Activated CD4-positive, alpha-beta T cell treated with anti-CD3 and anti-CD28 coated beads, Interleukin-2, amount 10 ng/mL, durations not matched to agents 24 days and 14 days (primary cell): ENCODE measurements at regions not wholly inside any gene's neighbourhood (a gene's known extent, or its start where the extent isn't known, plus 50 kb on each side); places are given as distances from the start of the nearest gene placed in this dataset.
A peak's percentile ranks its signal among the peaks of the same experiment; 100 is the strongest.

ENCODE experiments used
- DNase-seq: peaks from one replicate; pipeline ENCODE4 v3.0.0; 2022
- H3K27ac Mint-ChIP-seq: one replicate; pipeline ENCODE4 v1.8.0; 2022; ENCODE audit warnings: mild to moderate bottlenecking, mixed read lengths
- H3K27me3 Mint-ChIP-seq: one replicate; pipeline ENCODE4 v1.8.0; 2022; ENCODE audit warnings: mixed read lengths
- H3K36me3 Mint-ChIP-seq: one replicate; pipeline ENCODE4 v1.8.0; 2022; ENCODE audit warnings: low read depth, mild to moderate bottlenecking, mixed read lengths
- H3K4me1 Mint-ChIP-seq: one replicate; pipeline ENCODE4 v1.8.0; 2021; ENCODE audit warnings: mixed read lengths
- H3K4me3 Mint-ChIP-seq: one replicate; pipeline ENCODE4 v1.8.0; 2022; ENCODE audit warnings: mild to moderate bottlenecking, moderate library complexity, mixed read lengths
- H3K9me3 Mint-ChIP-seq: one replicate; pipeline ENCODE4 v1.8.0; 2021; ENCODE audit warnings: mixed read lengths
- intact Hi-C: fragments of 100-400 bp; cut with micrococcal nuclease; formaldehyde crosslinking; loops from one replicate; pipeline ENCODE4 v1.15.1; 2023

GRCh38 chr3:56979791-56980190 is 80.7 kb upstream of the SPATA12 start:
- no peaks in the 10 kb centered on the region for H3K36me3 Mint-ChIP-seq
- intact Hi-C loops, result loop anchor here (2.0 kb wide), 1 partner anchor 115 kb away; no protein-coding TSS in a partner anchor
- no peak for DNase-seq
- H3K9me3 Mint-ChIP-seq, result no peaks in the 10 kb centered on the region
- H3K4me1 Mint-ChIP-seq, result peaks cover 23% of the 10 kb centered on the region
- H3K27ac Mint-ChIP-seq, result no peak overlapping the region
- no peak overlapping the region for H3K4me3 Mint-ChIP-seq
- peaks cover 2% of the 10 kb centered on the region for H3K27me3 Mint-ChIP-seq

DNA sequence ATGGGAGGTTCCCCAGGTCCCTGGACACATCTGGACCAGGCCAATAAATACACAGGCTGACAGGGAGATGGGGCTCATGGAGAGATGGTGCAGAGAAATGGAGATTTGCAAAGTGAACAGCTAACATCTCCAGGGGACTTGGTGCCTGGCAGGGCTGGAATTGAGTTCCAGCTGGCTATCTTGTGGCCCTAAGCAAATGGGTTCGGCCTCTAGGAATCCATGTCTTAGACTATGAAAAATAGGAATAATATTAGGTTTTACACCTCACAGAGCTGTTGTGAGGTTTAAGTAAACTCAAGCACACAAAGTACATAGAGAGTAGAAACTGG is 82.9 kb upstream of the SPATA12 start:
- no peak overlapping the region for H3K4me3 Mint-ChIP-seq
- H3K27ac Mint-ChIP-seq, result no peak overlapping the region
- no peaks in the 10 kb centered on the region for H3K36me3 Mint-ChIP-seq
- intact Hi-C loops, result no loop called here
- H3K27me3 Mint-ChIP-seq, result peaks cover 2% of the 10 kb centered on the region
- no peak for DNase-seq
- H3K4me1 Mint-ChIP-seq, result peaks cover 16% of the 10 kb centered on the region
- H3K9me3 Mint-ChIP-seq, result no peaks in the 10 kb centered on the region

- no peaks in the 10 kb centered on the region for H3K36me3 Mint-ChIP-seq
- DNase-seq, result no peak
- H3K4me1 Mint-ChIP-seq, result peaks cover 16% of the 10 kb centered on the region
- no peak overlapping the region for H3K27ac Mint-ChIP-seq
- H3K4me3 Mint-ChIP-seq, result no peak overlapping the region
- intact Hi-C loops, result no loop called here
- H3K27me3 Mint-ChIP-seq, result peaks cover 2% of the 10 kb centered on the region
- no peaks in the 10 kb centered on the region for H3K9me3 Mint-ChIP-seq
Measured at GRCh38 chr3:56976651-56977560, 83.6 kb upstream of the SPATA12 start.

- Mint-ChIP-seq H3K27me3 (peaks cover 2% of the 10 kb centered on the region), H3K4me3 (no peak overlapping the region), H3K27ac (no peak overlapping the region), H3K9me3 (no peaks in the 10 kb centered on the region), H3K4me1 (peaks cover 6% of the 10 kb centered on the region), H3K36me3 (no peaks in the 10 kb centered on the region)
- DNase-seq, result no peak
- intact Hi-C loops, result no loop called here
Measured at GRCh38 chr3:56975567-56975966, 84.9 kb upstream of the SPATA12 start.

DNA sequence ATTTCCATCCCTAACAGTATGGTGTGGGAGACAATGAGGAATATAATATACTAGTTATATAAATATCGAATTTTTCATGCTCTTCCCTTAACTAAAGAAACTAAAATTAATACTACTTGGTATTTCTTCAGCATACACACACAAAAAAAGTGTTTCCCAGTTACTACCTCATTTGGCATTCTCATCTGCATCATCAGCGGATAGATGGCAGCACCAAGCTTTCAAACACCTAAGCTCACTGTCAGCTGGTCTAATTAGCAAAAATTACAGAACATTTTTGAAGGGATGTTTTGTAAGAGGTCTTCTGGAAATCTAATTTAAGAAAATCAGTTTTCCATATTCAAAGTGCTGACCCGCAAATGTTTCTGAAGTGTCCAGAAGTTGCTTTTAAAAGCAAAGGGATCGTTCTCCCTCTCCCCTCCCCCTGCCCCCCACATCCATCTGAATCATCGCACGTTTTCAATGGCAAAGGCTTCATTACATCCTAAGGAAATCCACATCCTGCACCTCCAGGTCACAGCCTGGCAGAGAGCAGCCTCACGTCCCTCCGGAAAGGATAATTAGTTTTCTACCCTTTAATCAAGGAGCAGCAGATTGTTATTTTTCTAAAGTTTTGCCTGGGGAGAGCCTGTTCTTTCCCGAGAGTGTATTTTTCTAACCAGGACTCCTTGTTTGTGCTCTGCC is 86.1 kb upstream of the SPATA12 start:
- Mint-ChIP-seq H3K4me3 (no peak overlapping the region), H3K27me3 (peaks cover 2% of the 10 kb centered on the region), H3K36me3 (no peaks in the 10 kb centered on the region), H3K9me3 (no peaks in the 10 kb centered on the region), H3K4me1 (peaks cover 7% of the 10 kb centered on the region), H3K27ac (no peak overlapping the region)
- DNase-seq, result no peak
- intact Hi-C loops, result no loop called here

- H3K4me3 Mint-ChIP-seq, result no peak overlapping the region
- H3K4me1 Mint-ChIP-seq, result peaks cover 7% of the 10 kb centered on the region
- intact Hi-C loops, result no loop called here
- H3K9me3 Mint-ChIP-seq, result no peaks in the 10 kb centered on the region
- H3K27ac Mint-ChIP-seq, result no peak overlapping the region
- no peaks in the 10 kb centered on the region for H3K36me3 Mint-ChIP-seq
- no peak for DNase-seq
- H3K27me3 Mint-ChIP-seq, result peaks cover 7% of the 10 kb centered on the region
Measured at GRCh38 chr3:56971816-56972215, 88.6 kb upstream of the SPATA12 start.

GRCh38 chr3:56971261-56971660 is 89.2 kb upstream of the SPATA12 start:
- no peaks in the 10 kb centered on the region for H3K36me3 Mint-ChIP-seq
- H3K27me3 Mint-ChIP-seq, result peaks cover 7% of the 10 kb centered on the region
- H3K27ac Mint-ChIP-seq, result no peak overlapping the region
- no peak for DNase-seq
- H3K4me3 Mint-ChIP-seq, result no peak overlapping the region
- peaks cover 7% of the 10 kb centered on the region for H3K4me1 Mint-ChIP-seq
- intact Hi-C loops, result no loop called here
- H3K9me3 Mint-ChIP-seq, result no peaks in the 10 kb centered on the region

DNA sequence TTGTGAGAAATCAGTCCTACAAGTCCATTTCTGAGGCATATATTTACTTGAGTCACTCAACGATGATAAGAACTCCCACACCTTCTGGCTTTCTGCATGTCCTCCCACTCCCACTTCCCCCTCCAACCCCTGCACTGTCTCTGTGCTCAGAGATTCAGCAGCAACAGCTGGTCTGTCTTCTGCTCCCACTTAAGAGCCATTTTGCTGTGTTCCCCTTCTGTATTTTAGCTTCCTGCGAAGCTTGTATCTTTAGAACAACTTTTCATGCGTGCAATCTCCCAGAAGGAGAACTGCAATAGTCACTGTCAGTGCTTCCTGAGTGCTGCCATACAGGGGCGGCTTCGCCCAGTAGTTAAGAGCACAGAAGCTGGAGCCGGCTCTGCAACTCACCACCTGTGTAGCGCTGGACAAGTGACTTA is 90.0 kb upstream of the SPATA12 start:
- H3K27ac Mint-ChIP-seq, result peak overlapping the region; percentile 10
- no peak overlapping the region for H3K4me3 Mint-ChIP-seq
- peaks cover 6% of the 10 kb centered on the region for H3K27me3 Mint-ChIP-seq
- no peaks in the 10 kb centered on the region for H3K36me3 Mint-ChIP-seq
- H3K4me1 Mint-ChIP-seq, result peaks cover 7% of the 10 kb centered on the region
- intact Hi-C loops, result no loop called here
- DNase-seq, result no peak
- no peaks in the 10 kb centered on the region for H3K9me3 Mint-ChIP-seq

DNA sequence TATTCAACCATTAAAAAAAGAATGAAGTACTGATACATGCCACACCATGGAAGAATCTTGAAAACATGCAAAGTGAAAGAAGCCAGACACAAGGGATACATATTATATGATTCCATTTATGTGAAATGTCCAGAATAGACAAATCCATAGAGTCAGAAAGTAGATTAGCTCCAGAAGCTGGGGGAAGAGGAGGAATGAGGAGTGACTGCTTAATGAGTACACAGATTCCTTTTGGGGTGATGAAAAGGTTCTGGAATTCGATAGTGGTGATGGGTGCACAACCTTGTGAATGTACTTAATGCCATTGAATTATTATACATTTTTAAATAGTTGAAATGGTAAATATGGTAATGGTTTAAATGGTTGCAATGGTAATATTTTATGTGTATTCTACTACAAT is 90.6 kb upstream of the SPATA12 start:
- Mint-ChIP-seq H3K4me3 (no peak overlapping the region), H3K36me3 (no peaks in the 10 kb centered on the region), H3K9me3 (no peaks in the 10 kb centered on the region), H3K27me3 (peaks cover 5% of the 10 kb centered on the region), H3K4me1 (peaks cover 7% of the 10 kb centered on the region), H3K27ac (no peak overlapping the region)
- intact Hi-C loops, result no loop called here
- DNase-seq, result no peak

DNA sequence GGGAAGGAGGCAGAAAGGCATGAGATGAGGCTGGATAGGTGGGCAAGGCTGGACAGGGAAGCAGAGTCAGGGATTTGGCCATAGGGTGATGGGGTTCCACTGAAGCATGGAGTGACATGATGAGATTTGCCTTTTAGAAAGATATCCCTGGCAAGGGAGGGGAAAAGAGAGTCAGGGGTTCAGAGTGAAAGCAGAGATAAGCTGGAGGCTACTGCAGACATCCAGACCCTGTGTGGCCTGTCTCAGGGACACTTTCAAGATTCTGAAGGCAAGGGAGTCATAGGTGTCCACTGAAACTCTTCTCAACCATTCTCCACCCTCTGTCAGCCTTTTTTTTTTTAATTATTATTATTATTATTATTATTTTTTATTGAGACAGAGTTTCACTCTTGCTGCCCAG is 94.0 kb upstream of the SPATA12 start:
- Mint-ChIP-seq H3K36me3 (no peaks in the 10 kb centered on the region), H3K27me3 (peaks cover 5% of the 10 kb centered on the region), H3K4me3 (no peak overlapping the region), H3K27ac (no peak overlapping the region), H3K9me3 (no peaks in the 10 kb centered on the region), H3K4me1 (peaks cover 7% of the 10 kb centered on the region)
- no peak for DNase-seq
- intact Hi-C loops, result no loop called here

DNA sequence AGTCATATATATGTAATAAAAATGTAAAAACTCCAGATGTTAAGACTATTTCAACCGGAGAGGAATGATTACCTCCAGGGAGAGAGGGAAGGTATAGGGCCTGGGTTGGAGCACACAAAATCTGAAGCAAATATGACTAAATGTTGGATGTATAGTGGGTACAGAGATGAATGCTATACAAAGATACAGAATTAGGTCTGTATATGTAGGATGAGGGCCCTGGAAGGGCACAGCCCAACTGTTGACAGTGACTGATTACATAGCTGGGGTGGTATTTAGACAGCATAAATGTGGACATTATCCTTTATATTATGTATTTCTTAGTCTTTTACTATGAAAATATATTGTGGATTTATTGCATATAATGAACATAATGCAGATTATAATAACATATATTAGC is 94.4 kb upstream of the SPATA12 start:
- Mint-ChIP-seq H3K4me3 (no peak overlapping the region), H3K36me3 (no peaks in the 10 kb centered on the region), H3K4me1 (peaks cover 7% of the 10 kb centered on the region), H3K9me3 (no peaks in the 10 kb centered on the region), H3K27ac (no peak overlapping the region), H3K27me3 (peaks cover 5% of the 10 kb centered on the region)
- intact Hi-C loops, result no loop called here
- no peak for DNase-seq

- no peak for DNase-seq
- Mint-ChIP-seq H3K4me3 (no peak overlapping the region), H3K4me1 (peaks cover 7% of the 10 kb centered on the region), H3K36me3 (no peaks in the 10 kb centered on the region), H3K9me3 (no peaks in the 10 kb centered on the region), H3K27ac (no peak overlapping the region), H3K27me3 (no peaks in the 10 kb centered on the region)
- intact Hi-C loops, result no loop called here
Measured at GRCh38 chr3:56962922-56963321, 97.5 kb upstream of the SPATA12 start.

- no peak for DNase-seq
- Mint-ChIP-seq H3K9me3 (no peaks in the 10 kb centered on the region), H3K36me3 (no peaks in the 10 kb centered on the region), H3K27ac (no peak overlapping the region), H3K27me3 (no peaks in the 10 kb centered on the region), H3K4me1 (peaks cover 9% of the 10 kb centered on the region), H3K4me3 (no peak overlapping the region)
- intact Hi-C loops, result no loop called here
Measured at GRCh38 chr3:56962206-56962605, 98.3 kb upstream of the SPATA12 start.

DNA sequence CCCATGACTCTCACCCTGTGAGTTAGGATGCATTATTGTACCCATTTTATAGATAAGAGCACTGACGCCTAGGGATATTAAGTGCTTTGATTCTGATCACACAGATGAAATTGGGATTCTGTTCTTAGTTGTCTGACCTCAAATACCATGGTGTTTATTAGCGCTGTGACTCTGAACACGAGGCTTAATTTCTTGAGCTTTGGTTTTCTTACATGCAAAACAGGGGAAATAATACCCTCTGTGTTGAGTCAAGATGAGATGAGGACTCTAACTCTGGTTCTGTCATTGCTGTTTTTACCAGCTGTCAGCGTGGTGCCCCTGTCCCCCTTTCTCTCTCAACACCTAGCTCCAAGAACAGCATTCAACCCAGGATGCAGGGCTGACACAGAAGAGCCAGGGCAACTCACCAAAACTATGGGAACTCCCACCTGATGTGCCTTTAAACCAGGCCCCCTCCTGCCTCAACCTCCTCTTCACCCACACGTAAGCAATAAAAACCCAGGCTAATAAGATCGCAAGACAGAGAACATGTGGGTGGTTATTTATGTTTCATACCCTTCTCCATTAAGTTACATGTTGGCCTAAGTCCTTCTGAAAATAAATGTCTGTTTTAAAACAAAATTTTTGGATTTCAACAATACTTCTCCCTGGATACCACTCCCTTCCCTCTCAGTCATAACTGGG is 100.1 kb upstream of the SPATA12 start:
- Mint-ChIP-seq H3K4me1 (peaks cover 9% of the 10 kb centered on the region), H3K4me3 (no peak overlapping the region), H3K27me3 (no peaks in the 10 kb centered on the region), H3K27ac (no peak overlapping the region), H3K36me3 (no peaks in the 10 kb centered on the region), H3K9me3 (no peaks in the 10 kb centered on the region)
- DNase-seq, result no peak
- intact Hi-C loops, result no loop called here
